Kidney capillary endothelial cell (primary cell): ENCODE measurements at regions not wholly inside any gene's neighbourhood (a gene's known extent, or its start where the extent isn't known, plus 50 kb on each side); places are given as distances from the start of the nearest gene placed in this dataset.

Experiments used
- DNase-seq: peaks from one replicate; pipeline ENCODE4 v3.0.0-alpha.2; 2018; ENCODE audit warnings: low spot score

DNA sequence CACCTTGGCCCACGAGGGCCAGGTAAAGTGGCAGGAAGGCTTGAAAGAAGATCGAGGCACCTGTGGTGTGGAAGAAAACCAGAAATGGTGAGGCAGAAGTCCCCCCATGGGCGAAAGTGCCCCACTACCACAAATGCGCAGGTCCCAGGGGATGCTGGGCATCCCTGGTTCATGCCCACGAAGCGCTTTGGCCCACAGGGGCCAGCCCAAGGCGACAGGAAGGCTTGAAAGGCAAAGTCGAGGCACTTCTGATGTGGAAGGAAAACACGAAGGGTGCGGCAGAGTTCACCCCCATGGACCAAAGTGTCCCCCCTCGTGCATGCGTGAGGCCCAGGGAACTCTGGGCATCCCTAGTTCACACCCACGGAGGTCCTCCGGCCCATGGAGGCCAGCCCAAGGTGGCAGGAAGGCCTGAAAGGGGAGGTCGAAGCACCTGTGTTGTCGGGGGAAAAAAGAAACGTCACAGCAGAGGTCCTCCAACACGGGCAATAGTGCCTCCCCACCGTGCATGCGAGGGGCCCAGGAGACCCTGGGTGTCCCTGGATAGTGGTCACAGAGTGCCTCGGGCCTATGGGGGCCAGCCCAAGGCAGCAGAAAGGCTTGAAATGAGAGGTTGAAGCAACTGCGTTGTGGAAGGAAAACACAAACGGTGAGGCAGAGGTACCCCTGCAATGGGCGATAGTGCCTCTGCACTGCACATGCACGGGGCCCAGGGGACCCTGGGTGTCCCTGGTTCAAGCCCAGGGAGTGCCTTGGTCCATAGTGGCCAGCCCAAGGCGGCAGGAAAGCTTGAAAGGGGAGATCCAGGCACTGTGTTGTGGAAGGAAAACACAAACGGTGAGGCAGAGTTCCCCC is 373.9 kb downstream of the ALG10 start:
- no peak for DNase-seq

- DNase-seq, result no peak
Measured at GRCh38 chr12:34396861-34397590, 374.7 kb downstream of the ALG10 start.

DNA sequence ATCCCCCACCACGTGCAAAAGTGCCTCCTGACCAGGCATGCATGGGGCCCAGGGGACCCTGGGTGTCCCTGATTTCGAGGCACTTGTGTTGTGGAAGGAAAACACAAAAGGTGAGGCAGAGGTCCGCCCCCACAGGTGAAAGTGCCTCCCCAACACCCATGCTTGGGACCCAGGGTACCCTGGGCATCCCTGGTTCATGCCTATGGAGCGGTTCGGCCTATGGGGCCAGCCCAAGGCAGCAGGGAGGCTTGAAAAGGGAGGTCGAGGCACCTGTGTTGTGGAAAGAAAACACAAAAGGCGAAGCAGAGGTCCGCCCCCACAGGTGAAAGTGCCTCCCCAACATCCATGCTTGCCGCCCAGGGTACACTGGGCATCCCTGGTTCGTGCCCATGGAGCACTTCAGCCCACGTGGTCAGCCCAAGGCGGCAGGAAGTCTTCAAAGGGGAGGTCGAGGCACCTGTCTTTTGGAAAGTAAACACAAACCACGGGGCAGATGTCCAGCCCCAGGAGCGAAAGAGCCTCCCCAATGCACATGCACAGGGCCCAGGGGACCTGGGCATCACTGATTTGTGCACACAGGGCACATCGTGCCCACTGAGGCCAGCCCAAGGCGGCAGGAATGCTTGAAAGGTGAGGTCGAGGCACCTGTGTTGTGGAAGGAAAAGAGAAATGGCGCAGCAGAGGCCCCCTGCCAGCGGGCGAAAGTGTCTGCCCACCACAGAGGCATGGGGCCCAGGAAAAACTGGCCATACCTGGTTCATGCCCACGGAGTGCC is 375.5 kb downstream of the ALG10 start:
- no peak for DNase-seq

DNA sequence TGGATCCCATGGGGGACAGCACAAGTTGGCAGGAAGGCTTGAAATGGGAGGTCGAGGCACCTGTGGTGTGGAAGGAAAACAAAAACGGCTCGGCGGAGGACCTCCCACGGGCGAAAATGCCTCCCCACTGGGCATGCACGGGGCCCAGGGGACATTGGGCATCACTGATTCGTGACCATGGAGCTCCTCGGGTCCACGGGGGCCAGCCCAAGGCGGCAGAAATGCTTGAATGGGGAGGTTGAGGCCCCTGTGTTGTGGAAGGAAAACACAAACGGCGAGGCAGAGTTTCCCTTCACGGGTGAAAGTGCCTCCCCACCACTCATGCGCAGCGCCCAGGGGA is 376.0 kb downstream of the ALG10 start:
- no peak for DNase-seq

GRCh38 chr12:34398706-34399630 is 376.7 kb downstream of the ALG10 start:
- DNase-seq, result no peak

- DNase-seq, result no peak
Measured at GRCh38 chr12:34399631-34400410, 377.5 kb downstream of the ALG10 start.

DNA sequence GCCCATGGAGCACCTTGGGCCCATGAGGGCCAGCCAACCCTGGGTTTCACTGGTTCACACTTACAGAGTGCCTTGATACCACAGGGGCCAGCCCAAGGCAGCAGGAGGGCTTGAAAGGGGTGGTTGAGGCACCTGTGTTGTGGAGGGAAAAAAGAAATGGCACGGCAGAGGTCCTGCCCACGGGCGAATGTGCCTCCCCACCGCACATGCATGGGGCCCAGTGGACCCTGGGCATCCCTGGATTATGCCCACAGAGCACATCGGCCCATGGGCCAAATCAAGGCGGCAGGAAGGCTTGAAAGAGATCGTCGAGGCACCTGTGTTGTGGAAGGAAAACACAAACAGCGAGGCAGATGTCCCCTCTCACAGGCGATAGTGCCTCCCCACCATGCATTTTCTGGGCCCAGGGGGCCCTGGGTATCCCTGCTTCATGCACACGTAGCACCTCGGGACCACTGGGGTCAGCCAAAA is 378.1 kb downstream of the ALG10 start:
- no peak for DNase-seq

- DNase-seq, result no peak
Measured at GRCh38 chr12:34400986-34401658, 378.8 kb downstream of the ALG10 start.

GRCh38 chr12:34401659-34402227 is 379.4 kb downstream of the ALG10 start:
- DNase-seq, result no peak

- no peak for DNase-seq
Measured at GRCh38 chr12:34402228-34402898, 380.1 kb downstream of the ALG10 start.

GRCh38 chr12:34402899-34403705 is 380.8 kb downstream of the ALG10 start:
- no peak for DNase-seq

DNA sequence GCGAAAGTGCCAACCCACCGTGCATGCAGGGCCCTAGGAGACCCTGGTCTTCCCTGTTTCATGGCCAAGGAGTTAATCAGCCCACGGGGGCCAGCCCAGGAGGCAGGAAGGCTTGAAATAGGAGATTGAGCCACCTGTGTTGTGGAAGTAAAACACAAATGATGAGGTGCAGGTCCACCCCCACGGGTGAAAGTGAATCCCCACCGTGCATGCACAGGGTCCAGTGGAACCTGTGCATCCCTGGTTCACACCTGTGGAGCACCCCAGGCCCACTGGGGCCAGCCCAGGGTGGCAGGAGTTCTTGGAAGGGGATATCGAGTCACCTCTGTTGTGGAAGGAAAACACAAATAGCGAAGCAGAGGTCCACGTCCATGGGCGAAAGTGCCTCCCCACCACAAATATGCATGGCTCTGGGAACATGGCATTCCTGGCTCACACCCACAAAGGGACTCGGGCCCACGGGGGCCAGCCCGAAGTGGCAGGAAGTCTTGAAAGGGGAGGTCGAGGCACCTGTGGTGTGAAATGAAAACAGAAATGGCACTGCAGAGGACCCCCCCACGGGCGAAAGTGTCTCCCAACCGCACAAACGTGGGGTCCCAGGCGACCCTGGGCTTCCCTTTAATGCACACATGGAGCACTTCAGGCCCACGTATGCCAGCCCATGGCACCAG is 381.5 kb downstream of the ALG10 start:
- no peak for DNase-seq

DNA sequence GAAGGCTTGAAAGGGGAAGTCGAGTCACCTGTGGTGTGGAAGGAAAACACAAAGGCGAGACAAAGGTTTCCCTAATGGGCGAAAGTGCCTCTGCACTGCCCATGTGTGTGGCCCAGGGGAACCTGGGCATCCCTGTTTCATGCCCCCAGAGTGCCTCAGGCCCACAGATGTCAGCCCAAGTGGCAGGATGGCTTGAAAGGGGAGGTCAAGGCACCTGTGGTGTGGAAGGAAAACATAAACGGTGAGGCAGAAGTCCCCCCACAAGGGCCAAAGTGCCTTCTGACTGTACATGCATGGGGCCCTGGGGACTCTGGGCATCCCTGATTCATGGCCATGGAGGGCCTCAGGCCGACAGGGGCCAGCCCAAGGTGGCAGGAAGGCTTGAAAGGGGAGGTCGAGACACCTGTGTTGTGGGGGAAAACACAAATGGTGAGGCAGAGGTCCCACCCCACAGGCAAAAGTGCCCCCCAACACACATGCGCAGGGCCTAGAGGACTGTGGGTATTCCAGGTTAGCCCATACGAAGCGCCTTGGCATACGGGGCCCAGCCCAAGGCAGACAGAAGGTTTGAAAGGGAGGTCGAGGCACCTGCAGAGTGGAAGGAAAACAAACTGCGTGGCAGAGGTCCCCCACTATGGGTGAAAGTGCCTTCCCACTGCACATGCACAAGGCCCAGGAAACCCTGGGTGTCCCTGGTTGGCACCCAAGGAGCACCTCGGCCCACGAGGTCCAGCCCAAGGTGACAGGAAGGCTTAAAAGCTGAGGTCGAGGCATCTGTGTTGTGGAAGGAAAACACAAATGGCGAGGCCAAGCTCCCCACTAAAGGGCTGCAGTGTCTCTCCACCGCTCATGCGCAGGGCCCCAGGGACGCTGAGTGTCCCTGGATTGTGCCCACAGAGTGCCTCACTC is 382.3 kb downstream of the ALG10 start:
- no peak for DNase-seq

GRCh38 chr12:34405286-34406227 is 383.3 kb downstream of the ALG10 start:
- no peak for DNase-seq

DNA sequence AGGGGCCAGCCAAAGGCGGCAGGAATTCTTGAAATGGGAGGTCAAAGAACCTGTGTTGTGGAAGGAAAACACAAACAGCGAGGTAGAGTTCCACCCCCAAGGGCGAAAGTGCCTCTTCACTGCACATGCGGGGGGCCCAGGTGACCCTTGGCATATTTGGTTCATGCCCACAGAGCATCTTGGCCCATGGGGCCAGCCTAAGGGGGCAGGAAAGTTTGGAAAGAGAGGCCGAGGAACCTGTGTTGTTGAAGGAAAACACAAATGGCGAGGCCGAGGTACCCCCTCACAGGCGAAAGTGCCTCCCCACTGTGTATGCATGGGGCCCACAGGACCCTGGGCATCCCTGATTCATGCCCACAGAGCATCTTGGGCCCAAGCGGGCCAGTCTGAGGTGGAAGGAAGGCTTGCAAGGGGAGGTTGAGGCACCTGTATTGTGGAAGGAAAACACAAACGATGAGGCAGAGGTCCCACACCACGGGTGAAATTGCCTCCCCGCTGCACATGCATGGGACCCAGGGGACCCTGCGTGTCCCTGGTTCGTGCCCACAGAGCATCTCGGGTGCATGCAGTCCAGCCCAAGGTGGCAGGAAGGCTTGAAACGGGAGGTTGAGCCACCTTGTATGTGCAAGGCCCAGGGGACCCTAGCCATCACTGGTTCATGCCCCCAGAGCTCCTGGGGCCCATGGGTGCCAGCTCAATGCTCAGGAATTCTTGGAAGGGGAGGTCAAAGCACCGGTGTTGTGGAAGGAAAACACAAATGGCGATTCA is 384.1 kb downstream of the ALG10 start:
- no peak for DNase-seq
